ENCODE measurements at regions not wholly inside any gene's neighbourhood (a gene's known extent, or its start where the extent isn't known, plus 50 kb on each side); places are given as distances from the start of the nearest gene placed in this dataset.

GRCh38 chr4:13928214-13928613, 300.7 kb upstream of the BOD1L1 start:
- H3K36me3 Mint-ChIP-seq (ENCODE audit: unreplicated experiment), result no peaks in the 10 kb centered on the region
- no peak for DNase-seq
- H3K27me3 Mint-ChIP-seq (ENCODE audit: unreplicated experiment), result peaks cover 2% of the 10 kb centered on the region
- TF ChIP-seq CTCF (IDR thresholded peaks at IDR 0.05; ENCODE audit: partially characterized antibody, unreplicated experiment), result no peak
- no peak overlapping the region for H3K4me3 Mint-ChIP-seq (ENCODE audit: unreplicated experiment)
- no peak overlapping the region for H3K27ac Mint-ChIP-seq (ENCODE audit: unreplicated experiment)
- H3K4me1 Mint-ChIP-seq (ENCODE audit: low read depth, unreplicated experiment), result peaks cover 3% of the 10 kb centered on the region
- no peaks in the 10 kb centered on the region for H3K9me3 Mint-ChIP-seq (ENCODE audit: unreplicated experiment)

GRCh38 chr4:13930155-13930554, 302.6 kb upstream of the BOD1L1 start:
- Mint-ChIP-seq H3K4me1 (ENCODE audit: low read depth, unreplicated experiment) (peaks cover 3% of the 10 kb centered on the region), H3K27ac (ENCODE audit: unreplicated experiment) (no peak overlapping the region), H3K9me3 (ENCODE audit: unreplicated experiment) (no peaks in the 10 kb centered on the region), H3K4me3 (ENCODE audit: unreplicated experiment) (no peak overlapping the region), H3K27me3 (ENCODE audit: unreplicated experiment) (peaks cover 2% of the 10 kb centered on the region), H3K36me3 (ENCODE audit: unreplicated experiment) (no peaks in the 10 kb centered on the region)
- TF ChIP-seq CTCF (IDR thresholded peaks at IDR 0.05; ENCODE audit: partially characterized antibody, unreplicated experiment), result no peak
- no peak for DNase-seq

DNA sequence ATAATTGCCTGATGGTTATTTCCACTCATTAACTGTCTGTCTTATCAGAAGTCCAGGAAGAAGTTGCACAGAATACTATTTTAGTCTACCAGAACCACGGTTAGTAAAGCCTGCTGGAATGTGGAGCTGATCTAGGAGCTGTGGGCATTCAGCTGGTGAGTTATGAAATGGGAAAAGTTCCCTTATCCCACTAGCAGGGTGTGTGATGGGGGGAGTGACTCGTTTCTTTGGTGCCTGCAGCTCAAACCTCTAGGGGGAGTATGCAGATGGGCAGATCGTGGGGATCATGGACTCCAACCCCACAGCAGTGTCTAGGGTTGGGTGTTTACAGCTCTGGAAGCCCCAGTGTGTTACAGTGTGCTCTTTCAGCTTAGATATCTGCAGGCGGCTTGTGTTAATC, 305.7 kb upstream of the BOD1L1 start:
- Mint-ChIP-seq H3K4me3 (ENCODE audit: unreplicated experiment) (no peak overlapping the region), H3K9me3 (ENCODE audit: unreplicated experiment) (no peaks in the 10 kb centered on the region), H3K27ac (ENCODE audit: unreplicated experiment) (no peak overlapping the region), H3K4me1 (ENCODE audit: low read depth, unreplicated experiment) (peaks cover 3% of the 10 kb centered on the region), H3K36me3 (ENCODE audit: unreplicated experiment) (no peaks in the 10 kb centered on the region), H3K27me3 (ENCODE audit: unreplicated experiment) (peaks cover 2% of the 10 kb centered on the region)
- no peak for TF ChIP-seq CTCF (IDR thresholded peaks at IDR 0.05; ENCODE audit: partially characterized antibody, unreplicated experiment)
- DNase-seq, result no peak

DNA sequence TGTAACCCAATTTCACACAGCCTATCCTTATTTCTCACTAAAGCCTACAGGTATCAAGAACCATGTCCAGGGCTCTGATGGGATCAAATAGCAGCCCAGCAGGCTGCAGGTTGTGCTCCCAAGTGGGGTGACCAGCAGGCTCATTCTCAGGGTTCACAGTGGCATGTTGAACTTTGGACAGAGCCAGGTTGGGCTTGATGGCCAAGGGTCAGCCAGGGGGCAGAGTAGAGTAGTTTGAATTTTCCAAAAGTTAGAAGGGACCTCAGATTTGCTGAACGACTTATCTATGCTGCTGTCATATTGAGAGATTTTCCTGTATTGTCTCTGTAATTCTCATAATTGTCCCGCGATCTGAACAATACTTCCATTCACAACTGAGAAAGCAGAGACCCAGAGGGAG, 310.8 kb upstream of the BOD1L1 start:
- Mint-ChIP-seq H3K36me3 (ENCODE audit: unreplicated experiment) (no peaks in the 10 kb centered on the region), H3K9me3 (ENCODE audit: unreplicated experiment) (no peaks in the 10 kb centered on the region), H3K4me3 (ENCODE audit: unreplicated experiment) (no peak overlapping the region), H3K27me3 (ENCODE audit: unreplicated experiment) (no peaks in the 10 kb centered on the region), H3K4me1 (ENCODE audit: low read depth, unreplicated experiment) (no peaks in the 10 kb centered on the region), H3K27ac (ENCODE audit: unreplicated experiment) (no peak overlapping the region)
- TF ChIP-seq CTCF (IDR thresholded peaks at IDR 0.05; ENCODE audit: partially characterized antibody, unreplicated experiment), result no peak
- no peak for DNase-seq

GRCh38 chr4:13940921-13941320, 313.4 kb upstream of the BOD1L1 start:
- TF ChIP-seq CTCF (IDR thresholded peaks at IDR 0.05; ENCODE audit: partially characterized antibody, unreplicated experiment), result no peak
- Mint-ChIP-seq H3K9me3 (ENCODE audit: unreplicated experiment) (no peaks in the 10 kb centered on the region), H3K4me3 (ENCODE audit: unreplicated experiment) (no peak overlapping the region), H3K27ac (ENCODE audit: unreplicated experiment) (no peak overlapping the region), H3K4me1 (ENCODE audit: low read depth, unreplicated experiment) (no peaks in the 10 kb centered on the region), H3K27me3 (ENCODE audit: unreplicated experiment) (no peaks in the 10 kb centered on the region), H3K36me3 (ENCODE audit: unreplicated experiment) (no peaks in the 10 kb centered on the region)
- no peak for DNase-seq

Data from glutamatergic neuron (in vitro differentiated cells).